Right lobe of liver (tissue), 4 donors: ENCODE measurements at regions not wholly inside any gene's neighbourhood (a gene's known extent, or its start where the extent isn't known, plus 50 kb on each side); places are given as distances from the start of the nearest gene placed in this dataset.

Source experiments
- CTCF ChIP-seq, 4 donors: fragments of 200-600 bp in 3 of 4; fragments of 450-650 bp in 1 of 4; IDR thresholded peaks; one replicate each; pipeline versions ENCODE4 v1.5.1 to v1.8.0; 2016 to 2022; ENCODE audit warnings: antibody characterized with exemption in 4 of 4, mild to moderate bottlenecking in 2 of 4
- POLR2A ChIP-seq: fragments of 450-650 bp; IDR thresholded peaks from one replicate; pipeline ENCODE4 v1.6.1; 2017; ENCODE audit warnings: antibody characterized with exemption, mild to moderate bottlenecking
- donor health status: DM: no; HTN: no; CAD: no.
- donor health status: DM: no; HTN: no; CAD: no.
- donor health status: DM: no; HTN: yes; CAD: no.

DNA sequence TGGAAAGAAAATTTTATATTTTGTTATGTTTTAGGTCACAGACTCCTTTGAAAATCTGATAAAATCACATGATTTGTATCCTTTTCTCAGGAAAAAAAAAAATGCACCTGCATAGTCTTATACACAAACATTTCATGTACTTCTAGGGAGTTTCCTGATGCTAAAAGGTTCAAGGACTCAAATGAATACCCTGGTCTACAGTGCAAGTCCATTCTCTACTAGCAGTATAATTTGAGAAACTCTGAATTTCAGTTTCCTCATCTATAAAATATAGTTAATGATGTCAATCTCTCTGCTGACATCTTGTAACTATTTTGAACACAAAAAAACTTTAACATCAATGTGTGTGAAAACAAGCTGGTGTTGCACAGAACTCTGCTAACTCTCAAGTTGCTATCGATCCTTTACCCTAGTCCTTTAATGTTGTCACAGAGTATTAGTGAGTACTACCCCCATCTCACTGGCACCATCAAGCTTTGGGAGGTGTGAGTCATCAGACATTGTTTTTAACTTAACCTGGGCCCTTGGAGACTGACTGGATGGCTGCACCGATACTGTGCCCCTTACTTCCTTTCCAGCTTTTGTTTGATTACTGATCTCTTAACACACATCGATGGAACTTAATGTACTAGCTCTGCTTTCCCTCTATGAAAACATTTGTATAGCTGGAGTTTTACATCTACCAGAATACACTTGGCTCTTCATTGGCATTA, 251.9 kb upstream of the SOX5 start:
- TF ChIP-seq CTCF (IDR thresholded peaks at IDR 0.05) (no peak), POLR2A (no peak)
